ENCODE measurements at regions not wholly inside any gene's neighbourhood (a gene's known extent, or its start where the extent isn't known, plus 50 kb on each side); places are given as distances from the start of the nearest gene placed in this dataset.
A peak's percentile ranks its signal among the peaks of the same experiment; 100 is the strongest.

GRCh38 chr7:57354679-57355338, 95.2 kb upstream of the ZNF716 start:
- intact Hi-C loops (cut with micrococcal nuclease): no loop called here
- ATAC-seq (peak; percentile 94), DNase-seq (peak; percentile 45)

DNA sequence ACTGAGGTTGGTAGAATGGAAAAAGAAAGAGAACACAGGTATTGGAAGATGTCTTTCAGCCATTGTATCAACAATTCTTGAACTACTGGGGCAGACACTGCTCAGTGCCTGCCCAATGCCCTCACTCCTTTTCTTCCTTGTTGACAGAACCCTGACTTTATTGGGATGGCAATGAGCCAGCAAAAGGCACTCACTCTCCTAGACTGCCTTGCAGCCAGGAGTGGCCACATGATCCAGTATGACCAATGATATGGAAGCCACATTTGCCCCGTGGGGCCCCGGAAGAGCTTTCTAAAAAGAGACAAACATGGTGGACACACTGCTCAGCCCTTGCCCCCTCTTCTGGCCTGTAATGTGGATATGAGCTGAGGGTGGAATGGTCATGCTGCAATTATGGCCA, 88.6 kb upstream of the ZNF716 start:
- intact Hi-C loops (cut with micrococcal nuclease): no loop called here
- ATAC-seq (no peak), DNase-seq (no peak)

GRCh38 chr7:57362868-57363267, 87.1 kb upstream of the ZNF716 start:
- intact Hi-C loops (cut with micrococcal nuclease): no loop called here
- peak; percentile 44 for ATAC-seq
- DNase-seq: no peak

GRCh38 chr7:57363321-57363720, 86.7 kb upstream of the ZNF716 start:
- ATAC-seq: no peak
- no peak for DNase-seq
- intact Hi-C loops (cut with micrococcal nuclease): no loop called here

DNA sequence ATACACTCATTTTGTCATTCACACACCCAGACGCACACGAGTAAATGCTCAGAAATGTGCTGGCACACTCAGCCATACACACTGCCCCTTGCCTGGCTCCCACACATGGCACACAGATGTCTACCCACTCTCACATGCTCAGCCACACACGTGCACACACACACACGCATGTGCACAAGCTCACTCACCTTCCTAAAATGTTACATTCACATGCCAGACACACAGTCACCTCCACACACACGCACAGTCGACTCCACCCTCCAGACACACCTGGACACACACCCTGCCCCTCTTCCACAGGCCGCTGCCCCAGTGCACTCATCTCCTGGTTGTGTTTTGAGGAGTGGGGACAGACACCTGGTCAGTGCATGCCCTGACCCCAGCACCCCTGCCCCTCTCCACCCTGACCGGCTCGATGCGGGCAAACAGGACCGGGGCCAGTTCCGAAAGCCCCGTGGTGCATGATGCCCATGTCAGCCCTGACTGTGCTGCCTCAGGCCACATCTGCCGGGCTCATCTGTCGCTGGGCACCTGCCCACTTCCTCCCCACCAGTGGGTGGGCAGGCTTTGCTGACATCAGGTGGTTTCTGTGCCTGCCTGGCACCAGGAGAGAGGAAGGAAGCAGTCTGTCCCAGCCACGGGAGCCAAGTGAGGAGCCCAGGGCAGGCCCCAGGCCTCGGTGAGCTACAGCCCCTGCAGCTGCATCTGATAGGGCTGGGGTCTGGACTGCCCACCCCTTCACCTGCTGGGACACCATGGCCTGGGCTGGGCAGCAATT, 84.9 kb upstream of the ZNF716 start:
- intact Hi-C loops (cut with micrococcal nuclease): no loop called here
- no peak for ATAC-seq

DNA sequence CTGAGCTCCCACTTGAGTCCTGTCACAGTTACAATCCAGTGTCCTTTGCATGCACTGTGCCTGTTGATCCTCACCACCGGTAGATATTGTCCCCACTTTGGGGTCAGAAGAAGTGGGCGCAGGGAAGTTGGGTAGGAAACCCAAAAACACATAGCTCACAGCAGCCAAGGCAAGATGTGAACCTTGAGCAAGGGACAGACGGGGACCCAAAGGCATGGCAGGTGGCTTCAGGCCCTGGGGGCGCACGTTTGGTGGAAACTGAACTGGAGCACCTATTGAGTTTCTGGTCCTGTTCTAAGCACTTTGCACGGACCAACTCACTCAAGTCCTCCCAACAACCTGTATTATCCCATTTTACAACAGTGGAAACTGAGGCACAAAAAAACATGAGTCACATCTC, 82.8 kb upstream of the ZNF716 start:
- ATAC-seq (no peak), DNase-seq (no peak)
- intact Hi-C loops (cut with micrococcal nuclease): no loop called here

More for the DNA sequence above, 84.9 kb upstream of the ZNF716 start:
- DNase-seq: no peak

DNA sequence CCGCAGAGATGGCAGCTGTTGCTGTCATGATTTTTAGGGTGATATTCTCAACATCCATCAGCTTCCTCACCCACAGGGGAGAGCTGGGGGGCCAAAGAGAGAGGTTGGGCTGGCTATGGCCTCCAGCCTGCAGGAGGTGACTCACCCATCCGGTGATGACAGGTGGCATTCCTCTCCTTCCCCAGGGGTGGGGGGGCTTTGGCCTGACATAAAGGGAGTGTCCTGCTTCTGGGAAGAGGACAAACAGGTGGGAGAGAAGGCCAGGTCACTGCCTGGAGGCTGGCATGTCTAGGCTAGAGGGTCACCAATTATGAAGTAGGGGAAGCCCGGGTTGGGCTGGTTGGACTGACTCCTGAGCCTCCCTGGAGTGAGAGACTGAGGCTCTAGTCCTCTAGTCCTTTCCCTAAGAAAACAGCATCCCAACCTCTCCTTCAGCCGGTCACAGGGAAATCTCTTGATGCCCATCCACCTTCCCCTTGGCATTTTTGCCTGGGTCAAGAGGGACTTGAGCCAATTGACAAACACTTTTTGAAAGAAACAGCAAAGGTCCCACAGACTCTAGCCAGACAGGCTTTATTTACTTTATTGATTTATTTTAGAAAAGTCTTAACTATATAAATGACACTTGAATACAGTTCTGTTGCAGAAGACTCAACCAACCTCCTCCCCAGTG, 79.8 kb upstream of the ZNF716 start:
- DNase-seq (no peak), ATAC-seq (no peak)
- intact Hi-C loops (cut with micrococcal nuclease): no loop called here

DNA sequence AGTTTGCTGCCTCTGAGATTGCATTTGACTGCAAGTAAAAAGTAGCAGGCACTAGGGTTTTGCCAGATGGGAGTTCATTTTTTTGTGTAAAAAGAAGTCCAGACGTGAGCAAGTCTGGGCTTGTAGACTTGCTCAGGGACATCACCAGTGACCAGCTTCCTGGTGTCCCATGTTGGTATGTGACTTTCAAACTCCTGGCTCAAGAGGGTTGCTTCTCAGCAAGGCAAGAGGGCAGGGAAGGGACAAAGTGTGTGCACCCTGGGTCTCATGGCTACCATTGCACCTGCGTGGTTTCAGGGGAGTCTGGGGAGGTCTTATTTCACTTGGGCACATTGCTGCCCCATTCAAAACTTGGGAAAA, 79.3 kb upstream of the ZNF716 start:
- no peak for ATAC-seq
- no peak for DNase-seq
- intact Hi-C loops (cut with micrococcal nuclease): no loop called here

DNA sequence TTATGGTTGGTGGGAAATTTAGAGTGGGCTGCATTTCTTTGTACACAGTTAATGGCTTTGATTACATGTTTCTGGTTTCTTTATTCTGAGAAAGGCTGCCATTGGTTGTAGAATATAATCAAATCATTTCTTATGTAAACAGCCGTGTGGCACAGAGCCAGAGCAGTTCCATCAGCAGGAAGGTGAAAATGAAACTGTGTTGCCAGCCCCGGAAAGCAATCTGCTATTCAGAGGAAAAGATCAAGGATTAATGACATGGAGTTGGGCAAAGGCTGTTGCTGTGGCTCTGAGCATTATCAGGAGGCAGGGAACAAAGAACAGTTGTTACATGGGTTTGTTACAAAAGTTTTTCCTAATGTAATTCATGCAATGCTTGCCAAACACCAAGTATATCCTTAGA, 74.2 kb upstream of the ZNF716 start:
- ATAC-seq: no peak
- intact Hi-C loops (cut with micrococcal nuclease): no loop called here

GRCh38 chr7:57381581-57381980, 68.4 kb upstream of the ZNF716 start:
- no peak for ATAC-seq
- intact Hi-C loops (cut with micrococcal nuclease): no loop called here
- DNase-seq: no peak

More for the DNA sequence above, 74.2 kb upstream of the ZNF716 start:
- no peak for DNase-seq

DNA sequence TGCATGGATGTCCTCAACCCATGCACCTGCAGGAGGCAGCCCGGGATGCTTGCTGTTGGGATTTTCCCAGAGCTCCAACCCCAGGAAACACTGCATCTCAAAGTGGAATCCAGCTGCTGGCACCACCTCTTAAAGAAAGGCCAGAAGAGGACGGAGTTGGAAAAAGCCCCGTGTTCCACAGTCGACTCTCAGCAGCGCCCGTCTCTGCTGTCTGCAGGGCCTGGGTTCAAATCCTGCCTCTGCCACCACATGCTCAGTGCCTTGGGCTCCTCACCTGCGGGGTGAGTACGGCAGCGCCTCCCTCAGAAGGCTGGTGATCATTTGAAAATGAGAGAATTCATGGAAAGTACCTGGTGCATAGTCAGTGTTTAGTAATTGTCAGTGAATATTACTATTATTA, 65.6 kb upstream of the ZNF716 start:
- ATAC-seq (no peak), DNase-seq (no peak)
- intact Hi-C loops (cut with micrococcal nuclease): no loop called here

GRCh38 chr7:57385668-57386067, 64.3 kb upstream of the ZNF716 start:
- intact Hi-C loops (cut with micrococcal nuclease): no loop called here
- ATAC-seq: no peak
- DNase-seq: no peak

- ATAC-seq (no peak), DNase-seq (no peak)
- intact Hi-C loops (cut with micrococcal nuclease): no loop called here
Observed at GRCh38 chr7:57388761-57389160, 61.2 kb upstream of the ZNF716 start.

DNA sequence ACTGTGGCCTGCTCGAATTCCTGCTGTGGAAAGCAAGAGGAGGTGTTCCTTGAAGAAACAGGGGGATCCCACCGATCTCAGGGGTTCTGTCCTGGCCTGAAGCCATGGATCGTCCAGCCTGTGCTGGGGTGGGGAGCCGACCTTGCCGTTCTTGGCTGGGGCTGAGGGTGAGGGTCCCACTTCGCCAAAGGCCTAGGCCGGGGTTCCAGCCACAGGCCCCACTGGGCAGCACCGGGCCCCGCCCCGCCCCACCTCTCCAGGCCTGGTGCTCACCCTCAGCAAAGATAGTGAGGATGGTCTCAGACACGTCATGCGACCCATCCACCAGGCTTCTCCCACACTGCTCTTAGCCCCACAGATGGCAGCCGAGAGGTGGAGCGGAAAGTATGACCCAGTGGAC, 51.4 kb upstream of the ZNF716 start:
- intact Hi-C loops (cut with micrococcal nuclease): no loop called here
- ATAC-seq (no peak), DNase-seq (no peak)

DNA sequence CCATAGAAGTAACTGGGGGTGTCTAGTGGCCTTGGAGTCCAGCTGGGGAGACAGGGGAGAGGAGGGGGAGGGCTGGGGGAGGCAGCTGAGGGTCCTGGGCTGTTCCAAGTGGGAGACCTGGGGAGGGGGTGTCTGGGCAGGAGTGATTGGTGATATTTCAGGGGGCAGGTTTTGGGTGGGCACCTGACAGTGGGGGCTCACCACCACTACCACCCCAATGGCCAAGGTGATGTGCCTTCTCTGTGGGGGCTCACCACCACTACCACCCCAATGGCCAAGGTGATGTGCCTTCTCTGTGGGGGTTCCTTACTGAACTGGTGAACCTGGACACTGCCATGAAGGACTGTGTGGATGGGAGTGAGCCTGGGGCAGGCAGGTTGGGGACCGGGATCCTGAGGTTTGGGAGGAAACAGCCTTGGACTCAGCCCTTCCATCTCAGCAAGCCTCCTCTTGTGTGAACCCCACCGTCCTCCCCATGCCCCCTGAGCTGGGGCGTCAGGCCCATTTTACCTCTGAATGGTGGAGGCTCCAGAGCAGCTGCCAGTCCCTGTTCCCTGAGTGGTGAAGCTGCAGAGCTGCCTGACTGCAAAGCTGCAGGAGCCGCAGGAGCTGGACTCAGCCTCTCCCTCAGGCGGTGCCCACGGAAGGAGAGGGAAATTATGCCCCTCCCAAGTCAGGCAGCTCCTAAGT, 50.6 kb upstream of the ZNF716 start:
- no peak for ATAC-seq
- DNase-seq: no peak

DNA sequence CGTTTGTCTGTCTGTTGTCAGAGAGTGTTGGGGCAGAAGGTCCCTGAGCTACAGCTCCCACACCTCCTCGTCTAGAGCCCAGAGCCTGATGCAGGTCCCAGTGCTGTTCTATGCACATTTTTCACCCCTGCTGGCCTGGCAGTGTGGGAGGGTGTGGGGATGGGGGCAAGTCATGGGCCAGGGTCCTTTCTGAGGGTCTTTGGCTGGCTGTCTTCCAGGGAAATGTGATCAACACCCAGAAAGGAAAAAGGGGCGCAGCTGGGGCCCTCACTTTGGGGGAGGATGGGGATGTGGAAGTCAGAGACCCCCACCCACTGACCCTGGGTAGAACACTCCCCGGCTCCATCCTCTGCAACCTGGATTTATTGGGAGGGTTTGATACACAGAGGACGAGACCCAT, 50.0 kb upstream of the ZNF716 start:
- intact Hi-C loops (cut with micrococcal nuclease): no loop called here
- no peak for DNase-seq
- ATAC-seq: no peak

More for the DNA sequence above, 50.6 kb upstream of the ZNF716 start:
- intact Hi-C loops (cut with micrococcal nuclease): no loop called here
